Activated gamma-delta T cell treated with Interleukin-2 at 50 U/mL for 16 hours (primary cell): ENCODE measurements at regions not wholly inside any gene's neighbourhood (a gene's known extent, or its start where the extent isn't known, plus 50 kb on each side); places are given as distances from the start of the nearest gene placed in this dataset.

Experiments
- DNase-seq: peaks from one replicate; pipeline ENCODE4 v3.0.0-alpha.2; 2020

- no peak for DNase-seq
Observed at GRCh38 chr10:131844529-131845084, 56.2 kb upstream of the PPP2R2D start.

GRCh38 chr10:131845505-131846239, 55.1 kb upstream of the PPP2R2D start:
- no peak for DNase-seq

- DNase-seq: no peak
Observed at GRCh38 chr10:131846240-131847101, 54.3 kb upstream of the PPP2R2D start.

- no peak for DNase-seq
Observed at GRCh38 chr10:131847241-131847783, 53.5 kb upstream of the PPP2R2D start.

GRCh38 chr10:131848296-131848695, 52.5 kb upstream of the PPP2R2D start:
- no peak for DNase-seq

GRCh38 chr10:131848741-131849590, 51.8 kb upstream of the PPP2R2D start:
- DNase-seq: no peak

- no peak for DNase-seq
Observed at GRCh38 chr10:131849591-131850382, 51.0 kb upstream of the PPP2R2D start.

GRCh38 chr10:131850383-131850870, 50.4 kb upstream of the PPP2R2D start:
- no peak for DNase-seq
